PFSK-1 (cell line): ENCODE measurements at regions not wholly inside any gene's neighbourhood (a gene's known extent, or its start where the extent isn't known, plus 50 kb on each side); places are given as distances from the start of the nearest gene placed in this dataset.

ENCODE experiments used
- FOXP2 ChIP-seq: optimal IDR thresholded peaks from 2 replicates; pipeline ENCODE3; 2011; ENCODE audit warnings: borderline replicate concordance, control low read depth, inconsistent platforms; ENCODE audit not compliant: insufficient read depth; ENCODE audit errors: extremely low read length, extremely low read depth
- POLR2AphosphoS5 ChIP-seq: IDR thresholded peaks from 2 replicates; pipeline ENCODE4 v1.6.1; 2012; ENCODE audit warnings: low read depth, mild to moderate bottlenecking, control low read depth, low read length, moderate library complexity
- SIN3A ChIP-seq: IDR thresholded peaks from 2 replicates; pipeline ENCODE4 v1.6.1; 2012; ENCODE audit warnings: mild to moderate bottlenecking, low read length, moderate library complexity, borderline replicate concordance; ENCODE audit not compliant: insufficient read depth
- TAF1 ChIP-seq: IDR thresholded peaks from 2 replicates; pipeline ENCODE4 v1.6.1; 2012; ENCODE audit warnings: low read length, control low read depth, borderline replicate concordance; ENCODE audit not compliant: insufficient read depth
- TF ChIP-seq, protein P1 (sequence below), 2 experiments: IDR thresholded peaks; 2 replicates each; pipeline versions ENCODE4 v1.6.1 to v1.8.0; 2011 to 2012; ENCODE audit warnings: low read depth in 2 of 2, low read length in 2 of 2, control low read depth in 1 of 2, inconsistent platforms in 1 of 2, mild to moderate bottlenecking in 1 of 2, moderate library complexity in 1 of 2; ENCODE audit not compliant: insufficient read depth in 1 of 2

- TF ChIP-seq POLR2AphosphoS5 (no peak), FOXP2 (no peak), SIN3A (no peak), TAF1 (no peak)
- TF ChIP-seq, protein P1, sequence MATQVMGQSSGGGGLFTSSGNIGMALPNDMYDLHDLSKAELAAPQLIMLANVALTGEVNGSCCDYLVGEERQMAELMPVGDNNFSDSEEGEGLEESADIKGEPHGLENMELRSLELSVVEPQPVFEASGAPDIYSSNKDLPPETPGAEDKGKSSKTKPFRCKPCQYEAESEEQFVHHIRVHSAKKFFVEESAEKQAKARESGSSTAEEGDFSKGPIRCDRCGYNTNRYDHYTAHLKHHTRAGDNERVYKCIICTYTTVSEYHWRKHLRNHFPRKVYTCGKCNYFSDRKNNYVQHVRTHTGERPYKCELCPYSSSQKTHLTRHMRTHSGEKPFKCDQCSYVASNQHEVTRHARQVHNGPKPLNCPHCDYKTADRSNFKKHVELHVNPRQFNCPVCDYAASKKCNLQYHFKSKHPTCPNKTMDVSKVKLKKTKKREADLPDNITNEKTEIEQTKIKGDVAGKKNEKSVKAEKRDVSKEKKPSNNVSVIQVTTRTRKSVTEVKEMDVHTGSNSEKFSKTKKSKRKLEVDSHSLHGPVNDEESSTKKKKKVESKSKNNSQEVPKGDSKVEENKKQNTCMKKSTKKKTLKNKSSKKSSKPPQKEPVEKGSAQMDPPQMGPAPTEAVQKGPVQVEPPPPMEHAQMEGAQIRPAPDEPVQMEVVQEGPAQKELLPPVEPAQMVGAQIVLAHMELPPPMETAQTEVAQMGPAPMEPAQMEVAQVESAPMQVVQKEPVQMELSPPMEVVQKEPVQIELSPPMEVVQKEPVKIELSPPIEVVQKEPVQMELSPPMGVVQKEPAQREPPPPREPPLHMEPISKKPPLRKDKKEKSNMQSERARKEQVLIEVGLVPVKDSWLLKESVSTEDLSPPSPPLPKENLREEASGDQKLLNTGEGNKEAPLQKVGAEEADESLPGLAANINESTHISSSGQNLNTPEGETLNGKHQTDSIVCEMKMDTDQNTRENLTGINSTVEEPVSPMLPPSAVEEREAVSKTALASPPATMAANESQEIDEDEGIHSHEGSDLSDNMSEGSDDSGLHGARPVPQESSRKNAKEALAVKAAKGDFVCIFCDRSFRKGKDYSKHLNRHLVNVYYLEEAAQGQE (IDR thresholded peaks at IDR 0.05; ENCODE audit: insufficient read depth in 1 of 2, low read depth in 2 of 2, low read length in 2 of 2), result no peak
Measured at GRCh38 chr2:146123714-146124113, 1603.8 kb upstream of the ZEB2 start.

GRCh38 chr2:146123256-146123655 lies 1603.3 kb upstream of the ZEB2 start:
- TF ChIP-seq SIN3A (no peak), TAF1 (no peak), FOXP2 (no peak), POLR2AphosphoS5 (no peak)
- TF ChIP-seq, protein P1 (IDR thresholded peaks at IDR 0.05; ENCODE audit: insufficient read depth in 1 of 2, low read depth in 2 of 2, low read length in 2 of 2), result no peak

DNA sequence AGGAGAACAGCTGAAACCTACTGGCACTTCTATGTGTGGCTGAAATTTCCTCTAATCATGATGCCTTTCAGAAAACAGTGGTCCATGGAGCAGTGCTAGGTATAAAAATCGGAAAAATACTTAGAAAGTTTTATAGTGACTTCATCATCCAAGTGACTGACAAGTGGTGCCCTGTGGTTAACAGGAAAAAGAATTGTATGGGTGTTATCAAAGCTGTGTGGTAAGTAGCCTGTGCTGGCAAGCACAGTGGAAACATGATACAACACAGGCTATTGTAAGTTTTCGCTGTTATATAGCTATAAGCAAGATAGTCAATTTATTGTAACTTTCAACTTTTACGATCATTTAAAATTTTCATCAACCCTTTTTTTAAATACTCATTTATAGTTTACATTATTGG lies 1599.7 kb upstream of the ZEB2 start:
- no peak for TF ChIP-seq FOXP2
- no peak for TF ChIP-seq SIN3A
- no peak for TF ChIP-seq TAF1
- TF ChIP-seq POLR2AphosphoS5, result no peak
- TF ChIP-seq, protein P1 (IDR thresholded peaks at IDR 0.05; ENCODE audit: insufficient read depth in 1 of 2, low read depth in 2 of 2, low read length in 2 of 2), result no peak

DNA sequence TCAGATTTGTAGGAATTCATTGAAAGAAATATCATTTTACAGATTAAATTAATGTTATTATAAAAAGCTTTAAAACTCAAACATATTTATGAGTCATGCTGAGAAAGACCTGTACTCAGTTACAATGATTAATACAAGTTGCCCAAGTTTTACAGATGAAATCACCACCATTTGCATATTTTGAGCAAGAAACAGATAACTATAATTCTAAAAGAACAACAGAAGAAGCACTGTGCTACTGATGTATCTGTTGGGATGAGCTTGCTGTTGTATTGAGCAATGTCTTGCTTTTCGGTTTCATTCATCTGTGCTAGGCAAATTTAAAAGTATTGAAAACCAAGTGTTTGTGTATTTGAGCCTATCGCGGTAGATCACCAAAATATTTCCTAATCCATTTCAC lies 1589.1 kb upstream of the ZEB2 start:
- TF ChIP-seq FOXP2 (no peak), SIN3A (no peak), POLR2AphosphoS5 (no peak), TAF1 (no peak)
- TF ChIP-seq, protein P1 (IDR thresholded peaks at IDR 0.05; ENCODE audit: insufficient read depth in 1 of 2, low read depth in 2 of 2, low read length in 2 of 2), result no peak

DNA sequence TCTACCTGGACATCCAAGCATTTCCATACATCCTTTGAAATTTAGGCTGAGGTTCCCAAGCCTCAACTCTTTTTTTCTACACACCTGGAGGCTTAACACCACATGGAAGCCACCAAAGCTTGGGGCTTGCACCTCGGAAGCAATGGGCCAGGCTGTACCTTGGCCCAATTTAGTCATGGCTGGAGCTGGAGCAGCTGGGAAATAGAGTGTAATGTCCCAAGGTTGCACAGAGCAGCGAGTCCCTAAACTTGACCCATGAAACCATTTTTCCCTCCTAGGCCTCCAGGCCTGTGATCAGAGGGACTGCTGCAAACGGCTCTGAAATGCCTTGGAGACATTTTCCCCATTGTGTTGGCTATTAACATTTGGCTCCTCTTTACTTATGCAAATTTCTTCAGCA lies 1574.3 kb upstream of the ZEB2 start:
- TF ChIP-seq, protein P1 (IDR thresholded peaks at IDR 0.05; ENCODE audit: insufficient read depth in 1 of 2, low read depth in 2 of 2, low read length in 2 of 2), result no peak
- TF ChIP-seq TAF1 (no peak), FOXP2 (no peak), POLR2AphosphoS5 (no peak), SIN3A (no peak)
